ENCODE measurements at regions not wholly inside any gene's neighbourhood (a gene's known extent, or its start where the extent isn't known, plus 50 kb on each side); places are given as distances from the start of the nearest gene placed in this dataset.

DNA sequence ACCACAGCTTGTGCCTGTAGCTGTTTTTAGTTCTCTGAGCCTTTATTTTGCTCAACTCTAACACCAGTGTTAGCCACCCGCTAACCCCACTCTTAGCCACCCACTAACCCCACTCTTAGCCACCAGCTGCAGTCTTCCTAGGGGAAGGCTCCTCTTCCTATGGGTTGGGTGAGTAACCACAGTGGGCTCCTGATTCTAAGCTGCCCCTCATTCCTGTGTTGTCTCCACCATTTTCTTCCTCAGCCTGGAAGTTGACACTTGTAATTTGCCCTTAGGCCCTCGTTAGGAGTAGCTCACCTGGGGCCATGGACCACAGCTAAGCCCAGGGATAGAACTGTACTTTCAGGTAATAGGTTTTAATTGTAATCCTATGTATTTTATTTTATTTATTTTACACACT is 782.9 kb upstream of the TPTE start:
- TF ChIP-seq, protein P1, sequence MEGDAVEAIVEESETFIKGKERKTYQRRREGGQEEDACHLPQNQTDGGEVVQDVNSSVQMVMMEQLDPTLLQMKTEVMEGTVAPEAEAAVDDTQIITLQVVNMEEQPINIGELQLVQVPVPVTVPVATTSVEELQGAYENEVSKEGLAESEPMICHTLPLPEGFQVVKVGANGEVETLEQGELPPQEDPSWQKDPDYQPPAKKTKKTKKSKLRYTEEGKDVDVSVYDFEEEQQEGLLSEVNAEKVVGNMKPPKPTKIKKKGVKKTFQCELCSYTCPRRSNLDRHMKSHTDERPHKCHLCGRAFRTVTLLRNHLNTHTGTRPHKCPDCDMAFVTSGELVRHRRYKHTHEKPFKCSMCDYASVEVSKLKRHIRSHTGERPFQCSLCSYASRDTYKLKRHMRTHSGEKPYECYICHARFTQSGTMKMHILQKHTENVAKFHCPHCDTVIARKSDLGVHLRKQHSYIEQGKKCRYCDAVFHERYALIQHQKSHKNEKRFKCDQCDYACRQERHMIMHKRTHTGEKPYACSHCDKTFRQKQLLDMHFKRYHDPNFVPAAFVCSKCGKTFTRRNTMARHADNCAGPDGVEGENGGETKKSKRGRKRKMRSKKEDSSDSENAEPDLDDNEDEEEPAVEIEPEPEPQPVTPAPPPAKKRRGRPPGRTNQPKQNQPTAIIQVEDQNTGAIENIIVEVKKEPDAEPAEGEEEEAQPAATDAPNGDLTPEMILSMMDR (conservative IDR thresholded peaks at IDR 0.05; ENCODE audit: low read depth in 2 of 2): no peak
- TF ChIP-seq POLR2AphosphoS5 (IDR thresholded peaks at IDR 0.05; ENCODE audit: low read depth): no peak
- no peak for TF ChIP-seq EZH2 (IDR thresholded peaks at IDR 0.05; ENCODE audit: low read depth, unreplicated experiment)
- no peak for TF ChIP-seq EZH2phosphoT487 (IDR thresholded peaks at IDR 0.05; ENCODE audit: unreplicated experiment)
- no peak for TF ChIP-seq CREB1 (CRISPR knock-in tag; IDR thresholded peaks at IDR 0.05; ENCODE audit: low read depth)
- TF ChIP-seq JUNB (IDR thresholded peaks at IDR 0.05; ENCODE audit: unreplicated experiment): no peak
- TF ChIP-seq, protein P2, sequence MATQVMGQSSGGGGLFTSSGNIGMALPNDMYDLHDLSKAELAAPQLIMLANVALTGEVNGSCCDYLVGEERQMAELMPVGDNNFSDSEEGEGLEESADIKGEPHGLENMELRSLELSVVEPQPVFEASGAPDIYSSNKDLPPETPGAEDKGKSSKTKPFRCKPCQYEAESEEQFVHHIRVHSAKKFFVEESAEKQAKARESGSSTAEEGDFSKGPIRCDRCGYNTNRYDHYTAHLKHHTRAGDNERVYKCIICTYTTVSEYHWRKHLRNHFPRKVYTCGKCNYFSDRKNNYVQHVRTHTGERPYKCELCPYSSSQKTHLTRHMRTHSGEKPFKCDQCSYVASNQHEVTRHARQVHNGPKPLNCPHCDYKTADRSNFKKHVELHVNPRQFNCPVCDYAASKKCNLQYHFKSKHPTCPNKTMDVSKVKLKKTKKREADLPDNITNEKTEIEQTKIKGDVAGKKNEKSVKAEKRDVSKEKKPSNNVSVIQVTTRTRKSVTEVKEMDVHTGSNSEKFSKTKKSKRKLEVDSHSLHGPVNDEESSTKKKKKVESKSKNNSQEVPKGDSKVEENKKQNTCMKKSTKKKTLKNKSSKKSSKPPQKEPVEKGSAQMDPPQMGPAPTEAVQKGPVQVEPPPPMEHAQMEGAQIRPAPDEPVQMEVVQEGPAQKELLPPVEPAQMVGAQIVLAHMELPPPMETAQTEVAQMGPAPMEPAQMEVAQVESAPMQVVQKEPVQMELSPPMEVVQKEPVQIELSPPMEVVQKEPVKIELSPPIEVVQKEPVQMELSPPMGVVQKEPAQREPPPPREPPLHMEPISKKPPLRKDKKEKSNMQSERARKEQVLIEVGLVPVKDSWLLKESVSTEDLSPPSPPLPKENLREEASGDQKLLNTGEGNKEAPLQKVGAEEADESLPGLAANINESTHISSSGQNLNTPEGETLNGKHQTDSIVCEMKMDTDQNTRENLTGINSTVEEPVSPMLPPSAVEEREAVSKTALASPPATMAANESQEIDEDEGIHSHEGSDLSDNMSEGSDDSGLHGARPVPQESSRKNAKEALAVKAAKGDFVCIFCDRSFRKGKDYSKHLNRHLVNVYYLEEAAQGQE (IDR thresholded peaks at IDR 0.05; ENCODE audit: unreplicated experiment): no peak
- no peak for TF ChIP-seq ZNF331 (CRISPR knock-in tag; IDR thresholded peaks at IDR 0.05; ENCODE audit: low read depth)
- TF ChIP-seq, protein P3, sequence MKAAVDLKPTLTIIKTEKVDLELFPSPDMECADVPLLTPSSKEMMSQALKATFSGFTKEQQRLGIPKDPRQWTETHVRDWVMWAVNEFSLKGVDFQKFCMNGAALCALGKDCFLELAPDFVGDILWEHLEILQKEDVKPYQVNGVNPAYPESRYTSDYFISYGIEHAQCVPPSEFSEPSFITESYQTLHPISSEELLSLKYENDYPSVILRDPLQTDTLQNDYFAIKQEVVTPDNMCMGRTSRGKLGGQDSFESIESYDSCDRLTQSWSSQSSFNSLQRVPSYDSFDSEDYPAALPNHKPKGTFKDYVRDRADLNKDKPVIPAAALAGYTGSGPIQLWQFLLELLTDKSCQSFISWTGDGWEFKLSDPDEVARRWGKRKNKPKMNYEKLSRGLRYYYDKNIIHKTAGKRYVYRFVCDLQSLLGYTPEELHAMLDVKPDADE (IDR thresholded peaks at IDR 0.05): no peak
- no peak for TF ChIP-seq NANOG (IDR thresholded peaks at IDR 0.05; ENCODE audit: borderline replicate concordance)
